Heart left ventricle (tissue), 16 donors: ENCODE measurements at regions not wholly inside any gene's neighbourhood (a gene's known extent, or its start where the extent isn't known, plus 50 kb on each side); places are given as distances from the start of the nearest gene placed in this dataset.
A peak's percentile ranks its signal among the peaks of the same experiment; 100 is the strongest.

Experiments used
- ATAC-seq, 4 donors: fragments of 200-7000 bp; cut with Tn5 transposase; one replicate each; pipeline ENCODE4 v1.9.1; 2020 to 2022; ENCODE audit warnings: moderate library complexity in 4 of 4, mild to moderate bottlenecking in 3 of 4, moderate number of reproducible peaks in 1 of 4
- DNase-seq, 5 donors: peaks; one replicate each; pipeline ENCODE4 v3.0.0-alpha.2; 2020
- H3K27ac ChIP-seq, 12 donors: fragments of 200-600 bp; sonication (generic) in 4 of 12; one replicate each; pipeline versions ENCODE4 v1.5.0 to v1.8.0; 2016 to 2022; ENCODE audit warnings: mild to moderate bottlenecking in 2 of 12
- H3K27me3 ChIP-seq, 9 donors: fragments of 200-600 bp; sonication (generic) in 2 of 9; one replicate each; pipeline versions ENCODE4 v1.5.1 to v1.8.0; 2016 to 2022; ENCODE audit warnings: mild to moderate bottlenecking in 3 of 9
- H3K36me3 ChIP-seq, 9 donors: fragments of 200-600 bp; sonication (generic) in 2 of 9; one replicate each; pipeline versions ENCODE4 v1.5.0 to v1.8.0; 2018 to 2022; ENCODE audit warnings: mild to moderate bottlenecking in 2 of 9
- H3K4me1 ChIP-seq, 12 donors: fragments of 200-600 bp; sonication (generic) in 4 of 12; one replicate each; pipeline versions ENCODE4 v1.5.0 to v1.8.0; 2016 to 2022; ENCODE audit warnings: mild to moderate bottlenecking in 3 of 12
- H3K4me3 ChIP-seq, 12 donors: fragments of 200-600 bp; sonication (generic) in 4 of 12; one replicate each; pipeline versions ENCODE4 v1.5.0 to v1.8.0; 2017 to 2022; ENCODE audit warnings: mild to moderate bottlenecking in 9 of 12, moderate library complexity in 4 of 12
- H3K9me3 ChIP-seq, 12 donors: fragments of 200-600 bp; sonication (generic) in 4 of 12; one replicate each; pipeline versions ENCODE4 v1.5.0 to v1.8.0; 2016 to 2022; ENCODE audit warnings: mild to moderate bottlenecking in 1 of 12
- CTCF ChIP-seq, 12 donors: fragments of 200-600 bp; sonication (generic) in 4 of 12; IDR thresholded peaks; one replicate each; pipeline versions ENCODE4 v1.5.0 to v1.8.0; 2018 to 2022; ENCODE audit warnings: antibody characterized with exemption in 12 of 12, mild to moderate bottlenecking in 5 of 12
- POLR2A ChIP-seq, 2 donors: fragments of 450-650 bp; IDR thresholded peaks; one replicate each; pipeline ENCODE4 v1.6.1; 2017; ENCODE audit warnings: antibody characterized with exemption in 2 of 2, mild to moderate bottlenecking in 2 of 2, moderate library complexity in 2 of 2
- WGBS, 4 donors: extraction: QIAGEN DNeasy Blood & Tissue Kit in 2 of 4; methylation state at CpG; one replicate each; pipeline versions ENCODE4 v1.1.5 to v1.1.7; 2013 to 2018; 5-methylcytosine and 5-hydroxymethylcytosine counted together
- intact Hi-C, 10 donors: fragments of 100-400 bp; cut with DNase I; formaldehyde crosslinking; loops; one replicate each; pipeline versions ENCODE4 v1.11.1 to v1.14.2; 2022
- donor health status: ischemic (EF 13 %, LVEDD 7.1; RV severe dilation, severe dysfunction).
- donor health status: healthy with polysubstance abuse.
- donor health status: DM: no; HTN: yes; CAD: no.
- donor health status: DM: no; HTN: no; CAD: no.
- donor health status: ischemic (EF 25% LVEDD 6.9; RV normal size, moderate dysfunction).
- donor health status: ischemic (EF 25% LVEDD 5.7; RV mildly dilated, moderate dysfunction).
- donor health status: healthy.
- donor health status: DM: yes; HTN: yes; CAD: no.
- donor health status: ischemic (EF 35%, LVEDD 5.7; RV mildly dilated, moderate dysfunction).
- donor health status: nonischemic (EF 11% LVEDD 7.7; RV severe dilation, severe dysfunction).
- donor health status: DM: yes; HTN: yes; CAD: no.
- donor health status: PGD.
- donor health status: ischemic (EF 29% LVEDD 5.4; RV normal size, mild dysfunction).
- donor health status: nonischemic (EF 23%, LVEDD 6.1; RV moderate dilation, normal function).

GRCh38 chr13:73991384-73991783 is 142.8 kb downstream of the KLF12 start:
- ATAC-seq (no peak), DNase-seq (no peak)
- Histone ChIP-seq H3K27ac (no peak overlapping the region), H3K4me3 (no peak overlapping the region), H3K9me3 (peaks cover 0 to 4% (median 0%) of the 10 kb centered on the region in 12 donors), H3K27me3 (no peaks in the 10 kb centered on the region), H3K4me1 (peaks cover 0 to 22% (median 6%) of the 10 kb centered on the region in 12 donors), H3K36me3 (peaks cover 0 to 14% (median 0%) of the 10 kb centered on the region in 9 donors)
- no peak for TF ChIP-seq CTCF (IDR thresholded peaks at IDR 0.05)
- no peak for TF ChIP-seq POLR2A (IDR thresholded peaks at IDR 0.05)
- WGBS, 4 donors = 86 to 97% (median 93%) methylated on average over 1 of the region's 1 CpG
- intact Hi-C loops = no loop called here

- ATAC-seq = peak in 1 of 4 donors; percentile 24
- intact Hi-C loops = no loop called here
- H3K4me1 ChIP-seq = peaks cover 0 to 37% (median 23%) of the 10 kb centered on the region in 12 donors
- H3K9me3 ChIP-seq = peaks cover 0 to 4% (median 0%) of the 10 kb centered on the region in 12 donors
- TF ChIP-seq CTCF (IDR thresholded peaks at IDR 0.05) (no peak), POLR2A (IDR thresholded peaks at IDR 0.05) (no peak)
- no peak for DNase-seq
- peaks cover 0 to 12% (median 0%) of the 10 kb centered on the region in 9 donors for H3K36me3 ChIP-seq
- 84 to 89% (median 86%) methylated on average over 4 of the region's 4 CpGs for whole genome bisulfite sequencing, 4 donors
- H3K27me3 ChIP-seq = no peaks in the 10 kb centered on the region
- H3K4me3 ChIP-seq = no peak overlapping the region
- H3K27ac ChIP-seq = peak overlapping the region in 1 of 12 donors; percentile 18
Measured at GRCh38 chr13:73989244-73989843, 144.9 kb downstream of the KLF12 start.

GRCh38 chr13:73988461-73988860 is 145.7 kb downstream of the KLF12 start:
- Histone ChIP-seq H3K9me3 (peaks cover 0 to 4% (median 0%) of the 10 kb centered on the region in 12 donors), H3K36me3 (peaks cover 0 to 9% (median 0%) of the 10 kb centered on the region in 9 donors), H3K27me3 (no peaks in the 10 kb centered on the region), H3K27ac (no peak overlapping the region), H3K4me1 (peaks cover 0 to 46% (median 31%) of the 10 kb centered on the region in 12 donors), H3K4me3 (no peak overlapping the region)
- no peak for DNase-seq
- intact Hi-C loops = no loop called here
- ATAC-seq = no peak
- 96 to 100% (median 99%) methylated on average over 1 of the region's 1 CpG for WGBS, 4 donors
- TF ChIP-seq POLR2A (IDR thresholded peaks at IDR 0.05) (no peak), CTCF (IDR thresholded peaks at IDR 0.05) (no peak)

GRCh38 chr13:73987618-73988017 is 146.6 kb downstream of the KLF12 start:
- peaks cover 0 to 55% (median 37%) of the 10 kb centered on the region in 12 donors for H3K4me1 ChIP-seq
- no peaks in the 10 kb centered on the region for H3K27me3 ChIP-seq
- peaks cover 0 to 4% (median 0%) of the 10 kb centered on the region in 12 donors for H3K9me3 ChIP-seq
- ATAC-seq (no peak), DNase-seq (no peak)
- H3K4me3 ChIP-seq = no peak overlapping the region
- H3K27ac ChIP-seq = no peak overlapping the region
- no peak for TF ChIP-seq POLR2A (IDR thresholded peaks at IDR 0.05)
- TF ChIP-seq CTCF (IDR thresholded peaks at IDR 0.05) = no peak
- 89 to 97% (median 94%) methylated on average over 1 of the region's 1 CpG for WGBS, 4 donors
- intact Hi-C loops = loop anchor here in 1 of 10 donors (2.0 kb wide), 1 partner anchor 27 kb away; no protein-coding TSS in a partner anchor
- peaks cover 0 to 4% (median 0%) of the 10 kb centered on the region in 9 donors for H3K36me3 ChIP-seq
